K562 (cell line): ENCODE measurements at regions not wholly inside any gene's neighbourhood (a gene's known extent, or its start where the extent isn't known, plus 50 kb on each side); places are given as distances from the start of the nearest gene placed in this dataset.

Experiments used
- CREB1 ChIP-seq, 2 experiments: sonication (generic) in 1 of 2; formaldehyde crosslinking in 1 of 2; IDR thresholded peaks; 2 replicates each; pipeline versions ENCODE4 v1.6.1 to v1.8.0; 2012 to 2022; ENCODE audit warnings: inconsistent platforms in 1 of 2, mild to moderate bottlenecking in 1 of 2, missing genetic modification reagents in 1 of 2, moderate library complexity in 1 of 2
- POLR2A ChIP-seq: fragments of 450-650 bp; conservative IDR thresholded peaks from 2 replicates; pipeline ENCODE4 v1.6.1; 2016
- SMAD4 ChIP-seq: fragments of 250-450 bp; sonication (Bioruptor Pico); conservative IDR thresholded peaks from 2 replicates; pipeline ENCODE4 v1.8.0; 2021; ENCODE audit warnings: inconsistent platforms, mild to moderate bottlenecking, moderate library complexity
- YBX1 ChIP-seq: fragments of 450-650 bp; IDR thresholded peaks from 2 replicates; pipeline ENCODE4 v1.7.1; 2016; ENCODE audit warnings: mild to moderate bottlenecking
- YY1 ChIP-seq, 3 experiments: IDR thresholded peaks; 2 replicates each; pipeline ENCODE4 v1.6.1; 2011; ENCODE audit warnings: low read length in 2 of 3, mild to moderate bottlenecking in 2 of 3, moderate library complexity in 2 of 3, borderline replicate concordance in 1 of 3, control low read depth in 1 of 3, low read depth in 1 of 3; ENCODE audit not compliant: insufficient read depth in 3 of 3, insufficient replicate concordance in 2 of 3, control insufficient read depth in 1 of 3, insufficient read length in 1 of 3; ENCODE audit errors: extremely low read depth in 1 of 3
- ZBTB49 ChIP-seq: sonication (generic); formaldehyde crosslinking; IDR thresholded peaks from 2 replicates; pipeline ENCODE4 v1.8.0; 2022; ENCODE audit warnings: missing genetic modification reagents, mild to moderate bottlenecking, borderline replicate concordance
- ZNF274 ChIP-seq: IDR thresholded peaks from 2 replicates; pipeline ENCODE4 v1.6.1; 2011; ENCODE audit warnings: low read depth, mild to moderate bottlenecking, low read length, moderate library complexity, borderline replicate concordance
- ZNF639 ChIP-seq, 2 experiments: fragments of 200-800 bp in 1 of 2; sonication (Bioruptor generic) in 1 of 2; sonication (generic) in 1 of 2; formaldehyde crosslinking in 1 of 2; IDR thresholded peaks in 1 of 2; conservative IDR thresholded peaks in 1 of 2; 2 replicates each; pipeline versions ENCODE4 v1.5.0 to v1.6.1; 2016 to 2020; ENCODE audit warnings: missing compliant biosample characterization in 1 of 2, missing genetic modification characterization in 1 of 2, missing genetic modification reagents in 1 of 2
- TF ChIP-seq, protein P1 (sequence below), 3 experiments: IDR thresholded peaks in 2 of 3; conservative IDR thresholded peaks in 1 of 3; 2 replicates each; pipeline ENCODE4 v1.5.1; 2011 to 2012; ENCODE audit warnings: low read length in 3 of 3, mild to moderate bottlenecking in 3 of 3, control low read depth in 2 of 3, improper control_type of control experiment in 1 of 3, inconsistent platforms in 1 of 3, low read depth in 1 of 3, mixed read lengths in 1 of 3, moderate library complexity in 1 of 3; ENCODE audit not compliant: insufficient read depth in 2 of 3
- TF ChIP-seq, protein P2 (sequence below): sonication (generic); formaldehyde crosslinking; IDR thresholded peaks from 2 replicates; pipeline ENCODE4 v1.8.1; 2022; ENCODE audit warnings: missing genetic modification reagents
- TF ChIP-seq, protein P3 (sequence below), 2 experiments: fragments of 450-650 bp; IDR thresholded peaks; 2 replicates each; pipeline ENCODE4 v1.6.1; 2016

- TF ChIP-seq YY1 (IDR thresholded peaks at IDR 0.05; ENCODE audit: borderline replicate concordance in 1 of 3, control insufficient read depth in 1 of 3, extremely low read depth in 1 of 3, insufficient read depth in 3 of 3, insufficient read length in 1 of 3, insufficient replicate concordance in 2 of 3, low read depth in 1 of 3, low read length in 2 of 3) (no peak), POLR2A (no peak), ZBTB49 (CRISPR knock-in tag) (no peak), ZNF639 (CRISPR knock-in tag; conservative IDR thresholded peaks at IDR 0.05 in 1 of 2, IDR thresholded peaks at IDR 0.05 in 1 of 2) (no peak), YBX1 (no peak), ZNF274 (no peak), CREB1 (IDR thresholded peaks at IDR 0.05) (no peak), CREB1 (CRISPR knock-in tag; IDR thresholded peaks at IDR 0.05) (no peak), SMAD4 (CRISPR knock-in tag) (no peak)
- TF ChIP-seq, protein P1, sequence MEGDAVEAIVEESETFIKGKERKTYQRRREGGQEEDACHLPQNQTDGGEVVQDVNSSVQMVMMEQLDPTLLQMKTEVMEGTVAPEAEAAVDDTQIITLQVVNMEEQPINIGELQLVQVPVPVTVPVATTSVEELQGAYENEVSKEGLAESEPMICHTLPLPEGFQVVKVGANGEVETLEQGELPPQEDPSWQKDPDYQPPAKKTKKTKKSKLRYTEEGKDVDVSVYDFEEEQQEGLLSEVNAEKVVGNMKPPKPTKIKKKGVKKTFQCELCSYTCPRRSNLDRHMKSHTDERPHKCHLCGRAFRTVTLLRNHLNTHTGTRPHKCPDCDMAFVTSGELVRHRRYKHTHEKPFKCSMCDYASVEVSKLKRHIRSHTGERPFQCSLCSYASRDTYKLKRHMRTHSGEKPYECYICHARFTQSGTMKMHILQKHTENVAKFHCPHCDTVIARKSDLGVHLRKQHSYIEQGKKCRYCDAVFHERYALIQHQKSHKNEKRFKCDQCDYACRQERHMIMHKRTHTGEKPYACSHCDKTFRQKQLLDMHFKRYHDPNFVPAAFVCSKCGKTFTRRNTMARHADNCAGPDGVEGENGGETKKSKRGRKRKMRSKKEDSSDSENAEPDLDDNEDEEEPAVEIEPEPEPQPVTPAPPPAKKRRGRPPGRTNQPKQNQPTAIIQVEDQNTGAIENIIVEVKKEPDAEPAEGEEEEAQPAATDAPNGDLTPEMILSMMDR (IDR thresholded peaks at IDR 0.05 in 2 of 3, conservative IDR thresholded peaks at IDR 0.05 in 1 of 3; ENCODE audit: insufficient read depth in 2 of 3, low read depth in 1 of 3, low read length in 3 of 3) = no peak
- TF ChIP-seq, protein P2, sequence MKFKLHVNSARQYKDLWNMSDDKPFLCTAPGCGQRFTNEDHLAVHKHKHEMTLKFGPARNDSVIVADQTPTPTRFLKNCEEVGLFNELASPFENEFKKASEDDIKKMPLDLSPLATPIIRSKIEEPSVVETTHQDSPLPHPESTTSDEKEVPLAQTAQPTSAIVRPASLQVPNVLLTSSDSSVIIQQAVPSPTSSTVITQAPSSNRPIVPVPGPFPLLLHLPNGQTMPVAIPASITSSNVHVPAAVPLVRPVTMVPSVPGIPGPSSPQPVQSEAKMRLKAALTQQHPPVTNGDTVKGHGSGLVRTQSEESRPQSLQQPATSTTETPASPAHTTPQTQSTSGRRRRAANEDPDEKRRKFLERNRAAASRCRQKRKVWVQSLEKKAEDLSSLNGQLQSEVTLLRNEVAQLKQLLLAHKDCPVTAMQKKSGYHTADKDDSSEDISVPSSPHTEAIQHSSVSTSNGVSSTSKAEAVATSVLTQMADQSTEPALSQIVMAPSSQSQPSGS (CRISPR knock-in tag) = no peak
- TF ChIP-seq, protein P3, sequence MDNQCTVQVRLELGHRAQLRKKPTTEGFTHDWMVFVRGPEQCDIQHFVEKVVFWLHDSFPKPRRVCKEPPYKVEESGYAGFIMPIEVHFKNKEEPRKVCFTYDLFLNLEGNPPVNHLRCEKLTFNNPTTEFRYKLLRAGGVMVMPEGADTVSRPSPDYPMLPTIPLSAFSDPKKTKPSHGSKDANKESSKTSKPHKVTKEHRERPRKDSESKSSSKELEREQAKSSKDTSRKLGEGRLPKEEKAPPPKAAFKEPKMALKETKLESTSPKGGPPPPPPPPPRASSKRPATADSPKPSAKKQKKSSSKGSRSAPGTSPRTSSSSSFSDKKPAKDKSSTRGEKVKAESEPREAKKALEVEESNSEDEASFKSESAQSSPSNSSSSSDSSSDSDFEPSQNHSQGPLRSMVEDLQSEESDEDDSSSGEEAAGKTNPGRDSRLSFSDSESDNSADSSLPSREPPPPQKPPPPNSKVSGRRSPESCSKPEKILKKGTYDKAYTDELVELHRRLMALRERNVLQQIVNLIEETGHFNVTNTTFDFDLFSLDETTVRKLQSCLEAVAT (IDR thresholded peaks at IDR 0.05) = no peak
Measured at GRCh38 chrX:9338986-9339385, 125.9 kb upstream of the TBL1X start.
